Testis (tissue), 2 donors: ENCODE measurements at regions not wholly inside any gene's neighbourhood (a gene's known extent, or its start where the extent isn't known, plus 50 kb on each side); places are given as distances from the start of the nearest gene placed in this dataset.

Experiments
- POLR2A ChIP-seq: fragments of 450-650 bp; IDR thresholded peaks from one replicate; pipeline ENCODE4 v1.6.1; 2017; ENCODE audit warnings: antibody characterized with exemption, mild to moderate bottlenecking, moderate library complexity
- TF ChIP-seq, protein P1 (sequence below), 3 experiments: fragments of 450-650 bp in 2 of 3; fragments of 200-600 bp in 1 of 3; sonication (generic) in 1 of 3; IDR thresholded peaks; one replicate each; pipeline ENCODE4 v1.5.1; 2016 to 2019; ENCODE audit warnings: antibody characterized with exemption in 3 of 3, mild to moderate bottlenecking in 2 of 3, moderate library complexity in 1 of 3

DNA sequence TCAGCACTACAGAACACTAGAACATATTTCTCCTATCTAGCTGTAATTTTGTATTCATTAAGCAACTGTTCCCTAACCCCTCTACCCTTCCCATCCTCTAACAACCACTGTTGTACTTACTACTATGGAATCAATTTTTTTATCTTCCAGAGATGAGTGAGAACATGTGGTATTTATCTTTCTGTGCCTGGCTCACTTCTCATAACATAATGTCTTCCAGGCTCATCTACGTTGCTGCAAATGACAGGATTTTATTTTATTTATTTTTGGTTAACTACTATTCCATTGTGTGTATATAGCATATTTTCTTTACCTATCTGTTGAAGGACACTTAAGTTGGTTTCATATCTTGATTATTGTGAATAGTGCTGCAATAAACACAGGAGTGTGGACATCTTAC is 200.9 kb upstream of the CHRM2 start:
- TF ChIP-seq, protein P1, sequence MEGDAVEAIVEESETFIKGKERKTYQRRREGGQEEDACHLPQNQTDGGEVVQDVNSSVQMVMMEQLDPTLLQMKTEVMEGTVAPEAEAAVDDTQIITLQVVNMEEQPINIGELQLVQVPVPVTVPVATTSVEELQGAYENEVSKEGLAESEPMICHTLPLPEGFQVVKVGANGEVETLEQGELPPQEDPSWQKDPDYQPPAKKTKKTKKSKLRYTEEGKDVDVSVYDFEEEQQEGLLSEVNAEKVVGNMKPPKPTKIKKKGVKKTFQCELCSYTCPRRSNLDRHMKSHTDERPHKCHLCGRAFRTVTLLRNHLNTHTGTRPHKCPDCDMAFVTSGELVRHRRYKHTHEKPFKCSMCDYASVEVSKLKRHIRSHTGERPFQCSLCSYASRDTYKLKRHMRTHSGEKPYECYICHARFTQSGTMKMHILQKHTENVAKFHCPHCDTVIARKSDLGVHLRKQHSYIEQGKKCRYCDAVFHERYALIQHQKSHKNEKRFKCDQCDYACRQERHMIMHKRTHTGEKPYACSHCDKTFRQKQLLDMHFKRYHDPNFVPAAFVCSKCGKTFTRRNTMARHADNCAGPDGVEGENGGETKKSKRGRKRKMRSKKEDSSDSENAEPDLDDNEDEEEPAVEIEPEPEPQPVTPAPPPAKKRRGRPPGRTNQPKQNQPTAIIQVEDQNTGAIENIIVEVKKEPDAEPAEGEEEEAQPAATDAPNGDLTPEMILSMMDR (IDR thresholded peaks at IDR 0.05) = no peak
- no peak for TF ChIP-seq POLR2A
